Hypothalamus (tissue), 51 donors: ENCODE measurements at regions not wholly inside any gene's neighbourhood (a gene's known extent, or its start where the extent isn't known, plus 50 kb on each side); places are given as distances from the start of the nearest gene placed in this dataset.

ENCODE experiments used
- DNase-seq, 51 donors: peaks; one replicate each; lab custom pipeline; 2025; lab: John Stamatoyannopoulos, UW

- no peak for DNase-seq
These were observed 196.8 kb upstream of the NRSN1 start for GRCh38 chr6:23929201-23929600.

- DNase-seq = no peak
These were observed 185.5 kb upstream of the NRSN1 start for GRCh38 chr6:23940466-23940865.

- no peak for DNase-seq
These were observed 174.3 kb upstream of the NRSN1 start for GRCh38 chr6:23951691-23952090.

- DNase-seq = no peak
These were observed 173.8 kb upstream of the NRSN1 start for GRCh38 chr6:23952245-23952644.

GRCh38 chr6:23953976-23954375 lies 172.0 kb upstream of the NRSN1 start:
- DNase-seq = no peak

- no peak for DNase-seq
These were observed 169.0 kb upstream of the NRSN1 start for GRCh38 chr6:23957017-23957416.

- DNase-seq = no peak
These were observed 161.2 kb upstream of the NRSN1 start for GRCh38 chr6:23964865-23965264.

- no peak for DNase-seq
These were observed 156.7 kb upstream of the NRSN1 start for GRCh38 chr6:23969344-23969743.

- no peak for DNase-seq
These were observed 148.3 kb upstream of the NRSN1 start for GRCh38 chr6:23977706-23978105.

GRCh38 chr6:23980965-23981364 lies 145.1 kb upstream of the NRSN1 start:
- no peak for DNase-seq

- DNase-seq = no peak
These were observed 144.1 kb upstream of the NRSN1 start for GRCh38 chr6:23981923-23982322.

- no peak for DNase-seq
These were observed 142.3 kb upstream of the NRSN1 start for GRCh38 chr6:23983735-23984134.

- no peak for DNase-seq
These were observed 141.0 kb upstream of the NRSN1 start for GRCh38 chr6:23985015-23985414.

- no peak for DNase-seq
These were observed 136.0 kb upstream of the NRSN1 start for GRCh38 chr6:23989885-23990533.

GRCh38 chr6:23994013-23994412 lies 132.0 kb upstream of the NRSN1 start:
- no peak for DNase-seq

- DNase-seq = peak in 3 of 51 donors; percentile 1 to 17 (median 1)
These were observed 122.0 kb upstream of the NRSN1 start for GRCh38 chr6:24004062-24004461.

- no peak for DNase-seq
These were observed 121.4 kb upstream of the NRSN1 start for GRCh38 chr6:24004659-24005058.

- DNase-seq = no peak
These were observed 119.8 kb upstream of the NRSN1 start for GRCh38 chr6:24006254-24006653.

- DNase-seq = peak in 8 of 51 donors; percentile 1 to 22 (median 6)
These were observed 116.7 kb upstream of the NRSN1 start for GRCh38 chr6:24009319-24009718.

- DNase-seq = no peak
These were observed 115.9 kb upstream of the NRSN1 start for GRCh38 chr6:24010133-24010532.

- DNase-seq = no peak
These were observed 109.7 kb upstream of the NRSN1 start for GRCh38 chr6:24016286-24016685.

- DNase-seq = no peak
These were observed 109.2 kb upstream of the NRSN1 start for GRCh38 chr6:24016857-24017256.

GRCh38 chr6:24019393-24019792 lies 106.6 kb upstream of the NRSN1 start:
- DNase-seq = no peak
